HL-60 (cell line): ENCODE measurements at regions not wholly inside any gene's neighbourhood (a gene's known extent, or its start where the extent isn't known, plus 50 kb on each side); places are given as distances from the start of the nearest gene placed in this dataset.

Experiments used
- DNase-seq, 2 experiments: peaks; one replicate each; pipeline ENCODE4 v3.0.0-alpha.2; 2010 to 2020; ENCODE audit warnings: low read depth in 1 of 2, low spot score in 1 of 2
- H3K27ac ChIP-seq: fragments of 250-450 bp; sonication (Bioruptor Pico); replicated peaks from 2 replicates; pipeline ENCODE4 v1.5.1; 2020; ENCODE audit warnings: mild to moderate bottlenecking, moderate library complexity
- H3K27me3 ChIP-seq: fragments of 250-450 bp; sonication (Bioruptor Pico); 2 replicates; pipeline ENCODE4 v1.5.1; 2021; ENCODE audit warnings: mild to moderate bottlenecking, moderate library complexity; ENCODE audit not compliant: insufficient read depth, poor library complexity, severe bottlenecking
- H3K4me3 ChIP-seq: replicated peaks from 2 replicates; pipeline ENCODE4 v1.5.1; 2011; ENCODE audit warnings: mild to moderate bottlenecking, control low read depth, low read length; ENCODE audit not compliant: insufficient read depth
- GABPA ChIP-seq: IDR thresholded peaks from 2 replicates; pipeline ENCODE4 v1.6.1; 2012; ENCODE audit warnings: low read depth
- POLR2AphosphoS5 ChIP-seq: IDR thresholded peaks from 2 replicates; pipeline ENCODE4 v1.6.1; 2012; ENCODE audit warnings: low read depth
- SPI1 ChIP-seq: IDR thresholded peaks from 2 replicates; pipeline ENCODE4 v1.6.1; 2012; ENCODE audit warnings: low read depth, mild to moderate bottlenecking, borderline replicate concordance
- TF ChIP-seq, protein P1 (sequence below): IDR thresholded peaks from one replicate; pipeline ENCODE4 v1.5.1; 2011; ENCODE audit warnings: low read length, control low read depth, inconsistent platforms; ENCODE audit not compliant: insufficient read depth
- TF ChIP-seq, protein P2 (sequence below): IDR thresholded peaks from 2 replicates; pipeline ENCODE4 v1.6.1; 2012; ENCODE audit warnings: low read depth; ENCODE audit not compliant: insufficient replicate concordance

GRCh38 chrX:52585892-52586291, 68.8 kb downstream of the SSX7 start:
- Histone ChIP-seq H3K27me3 (peaks cover 3% of the 10 kb centered on the region), H3K4me3 (no peak overlapping the region), H3K27ac (no peak overlapping the region)
- DNase-seq, result no peak
- no peak for TF ChIP-seq SPI1
- no peak for TF ChIP-seq POLR2AphosphoS5

DNA sequence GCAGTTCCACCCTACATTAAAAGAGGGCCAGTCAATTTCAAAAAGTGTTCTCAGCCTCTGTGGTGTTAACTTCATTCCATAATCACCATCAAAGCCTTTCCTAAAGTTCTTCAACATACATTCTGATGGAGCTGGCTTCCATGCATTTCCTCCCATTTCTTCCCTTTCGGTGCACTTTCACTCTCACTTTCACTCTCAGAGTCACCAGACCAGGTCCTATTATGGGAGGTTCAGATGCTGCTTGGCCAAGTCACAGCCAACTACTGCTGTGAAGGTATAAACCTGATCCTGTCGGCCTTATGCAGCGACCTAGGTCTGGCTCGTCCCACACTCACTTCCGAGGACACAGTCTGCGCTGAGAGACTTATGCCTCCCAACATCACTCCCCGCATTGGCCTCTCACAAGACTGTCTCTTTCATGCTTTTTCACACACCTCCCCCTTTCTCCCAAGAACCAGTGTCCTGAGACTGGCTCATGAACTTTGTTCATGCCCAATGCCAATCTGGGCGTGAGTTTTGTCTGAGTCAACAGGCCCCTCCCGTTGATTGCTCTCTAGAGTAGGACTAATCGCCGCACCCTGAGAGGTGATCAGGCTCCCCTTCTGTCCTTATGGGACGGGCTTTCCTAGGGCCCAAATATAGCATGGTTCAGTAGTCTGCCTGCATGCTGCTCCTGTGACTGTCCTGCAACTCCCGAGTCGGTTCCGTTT, 60.8 kb upstream of the XAGE1B start:
- Histone ChIP-seq H3K27me3 (no peaks in the 10 kb centered on the region), H3K27ac (no peak overlapping the region), H3K4me3 (no peak overlapping the region)
- TF ChIP-seq, protein P1, sequence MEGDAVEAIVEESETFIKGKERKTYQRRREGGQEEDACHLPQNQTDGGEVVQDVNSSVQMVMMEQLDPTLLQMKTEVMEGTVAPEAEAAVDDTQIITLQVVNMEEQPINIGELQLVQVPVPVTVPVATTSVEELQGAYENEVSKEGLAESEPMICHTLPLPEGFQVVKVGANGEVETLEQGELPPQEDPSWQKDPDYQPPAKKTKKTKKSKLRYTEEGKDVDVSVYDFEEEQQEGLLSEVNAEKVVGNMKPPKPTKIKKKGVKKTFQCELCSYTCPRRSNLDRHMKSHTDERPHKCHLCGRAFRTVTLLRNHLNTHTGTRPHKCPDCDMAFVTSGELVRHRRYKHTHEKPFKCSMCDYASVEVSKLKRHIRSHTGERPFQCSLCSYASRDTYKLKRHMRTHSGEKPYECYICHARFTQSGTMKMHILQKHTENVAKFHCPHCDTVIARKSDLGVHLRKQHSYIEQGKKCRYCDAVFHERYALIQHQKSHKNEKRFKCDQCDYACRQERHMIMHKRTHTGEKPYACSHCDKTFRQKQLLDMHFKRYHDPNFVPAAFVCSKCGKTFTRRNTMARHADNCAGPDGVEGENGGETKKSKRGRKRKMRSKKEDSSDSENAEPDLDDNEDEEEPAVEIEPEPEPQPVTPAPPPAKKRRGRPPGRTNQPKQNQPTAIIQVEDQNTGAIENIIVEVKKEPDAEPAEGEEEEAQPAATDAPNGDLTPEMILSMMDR, result no peak
- TF ChIP-seq SPI1 (no peak), POLR2AphosphoS5 (no peak), GABPA (no peak)
- TF ChIP-seq, protein P2, sequence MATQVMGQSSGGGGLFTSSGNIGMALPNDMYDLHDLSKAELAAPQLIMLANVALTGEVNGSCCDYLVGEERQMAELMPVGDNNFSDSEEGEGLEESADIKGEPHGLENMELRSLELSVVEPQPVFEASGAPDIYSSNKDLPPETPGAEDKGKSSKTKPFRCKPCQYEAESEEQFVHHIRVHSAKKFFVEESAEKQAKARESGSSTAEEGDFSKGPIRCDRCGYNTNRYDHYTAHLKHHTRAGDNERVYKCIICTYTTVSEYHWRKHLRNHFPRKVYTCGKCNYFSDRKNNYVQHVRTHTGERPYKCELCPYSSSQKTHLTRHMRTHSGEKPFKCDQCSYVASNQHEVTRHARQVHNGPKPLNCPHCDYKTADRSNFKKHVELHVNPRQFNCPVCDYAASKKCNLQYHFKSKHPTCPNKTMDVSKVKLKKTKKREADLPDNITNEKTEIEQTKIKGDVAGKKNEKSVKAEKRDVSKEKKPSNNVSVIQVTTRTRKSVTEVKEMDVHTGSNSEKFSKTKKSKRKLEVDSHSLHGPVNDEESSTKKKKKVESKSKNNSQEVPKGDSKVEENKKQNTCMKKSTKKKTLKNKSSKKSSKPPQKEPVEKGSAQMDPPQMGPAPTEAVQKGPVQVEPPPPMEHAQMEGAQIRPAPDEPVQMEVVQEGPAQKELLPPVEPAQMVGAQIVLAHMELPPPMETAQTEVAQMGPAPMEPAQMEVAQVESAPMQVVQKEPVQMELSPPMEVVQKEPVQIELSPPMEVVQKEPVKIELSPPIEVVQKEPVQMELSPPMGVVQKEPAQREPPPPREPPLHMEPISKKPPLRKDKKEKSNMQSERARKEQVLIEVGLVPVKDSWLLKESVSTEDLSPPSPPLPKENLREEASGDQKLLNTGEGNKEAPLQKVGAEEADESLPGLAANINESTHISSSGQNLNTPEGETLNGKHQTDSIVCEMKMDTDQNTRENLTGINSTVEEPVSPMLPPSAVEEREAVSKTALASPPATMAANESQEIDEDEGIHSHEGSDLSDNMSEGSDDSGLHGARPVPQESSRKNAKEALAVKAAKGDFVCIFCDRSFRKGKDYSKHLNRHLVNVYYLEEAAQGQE, result no peak
- DNase-seq, result no peak

GRCh38 chrX:52576946-52577345, 60.1 kb upstream of the XAGE1B start:
- TF ChIP-seq, protein P2, result no peak
- TF ChIP-seq, protein P1, result no peak
- no peak for TF ChIP-seq SPI1
- no peak for TF ChIP-seq GABPA
- TF ChIP-seq POLR2AphosphoS5, result no peak
- no peaks in the 10 kb centered on the region for H3K27me3 ChIP-seq
- H3K4me3 ChIP-seq, result no peak overlapping the region
- no peak overlapping the region for H3K27ac ChIP-seq
- no peak for DNase-seq

DNA sequence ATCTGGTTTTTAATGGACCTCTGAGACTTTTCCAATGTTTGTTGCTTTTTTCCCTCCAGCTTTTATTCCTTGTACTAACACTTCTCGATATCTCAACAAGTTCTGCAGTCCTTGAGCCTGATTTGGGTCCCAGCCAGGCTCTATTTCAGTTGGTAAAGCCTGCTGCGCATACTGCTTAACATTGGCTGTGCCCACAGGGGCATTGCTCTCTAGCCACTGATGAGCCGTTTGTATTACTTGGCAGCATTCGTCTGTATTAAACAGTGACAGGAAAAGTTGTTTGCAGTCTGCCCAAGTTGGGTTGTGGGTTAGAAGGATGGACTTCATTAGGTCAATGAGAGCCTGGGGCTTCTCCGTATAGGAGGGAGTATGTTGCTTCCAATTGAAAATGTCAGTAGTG, 59.6 kb upstream of the XAGE1B start:
- no peaks in the 10 kb centered on the region for H3K27me3 ChIP-seq
- H3K4me3 ChIP-seq, result no peak overlapping the region
- DNase-seq, result no peak
- no peak for TF ChIP-seq POLR2AphosphoS5
- H3K27ac ChIP-seq, result no peak overlapping the region
